Ovary (tissue), 3 donors: ENCODE measurements at regions not wholly inside any gene's neighbourhood (a gene's known extent, or its start where the extent isn't known, plus 50 kb on each side); places are given as distances from the start of the nearest gene placed in this dataset.

ENCODE experiments used
- EP300 ChIP-seq: sonication (generic); formaldehyde crosslinking; IDR thresholded peaks from one replicate; pipeline ENCODE4 v1.6.1; 2017; ENCODE audit warnings: antibody characterized with exemption
- POLR2A ChIP-seq: fragments of 450-650 bp; IDR thresholded peaks from one replicate; pipeline ENCODE4 v1.6.1; 2017; ENCODE audit warnings: antibody characterized with exemption, mild to moderate bottlenecking, moderate library complexity
- TF ChIP-seq, protein P1 (sequence below), 3 donors: fragments of 450-650 bp in 2 of 3; fragments of 200-600 bp in 1 of 3; IDR thresholded peaks; one replicate each; pipeline versions ENCODE4 v1.5.1 to v1.8.0; 2016 to 2022; ENCODE audit warnings: antibody characterized with exemption in 3 of 3, mild to moderate bottlenecking in 1 of 3
- donor health status: DM: no; HTN: no; CAD: no.

GRCh38 chr3:150135287-150135721 lies 164.6 kb upstream of the PFN2 start:
- TF ChIP-seq, protein P1, sequence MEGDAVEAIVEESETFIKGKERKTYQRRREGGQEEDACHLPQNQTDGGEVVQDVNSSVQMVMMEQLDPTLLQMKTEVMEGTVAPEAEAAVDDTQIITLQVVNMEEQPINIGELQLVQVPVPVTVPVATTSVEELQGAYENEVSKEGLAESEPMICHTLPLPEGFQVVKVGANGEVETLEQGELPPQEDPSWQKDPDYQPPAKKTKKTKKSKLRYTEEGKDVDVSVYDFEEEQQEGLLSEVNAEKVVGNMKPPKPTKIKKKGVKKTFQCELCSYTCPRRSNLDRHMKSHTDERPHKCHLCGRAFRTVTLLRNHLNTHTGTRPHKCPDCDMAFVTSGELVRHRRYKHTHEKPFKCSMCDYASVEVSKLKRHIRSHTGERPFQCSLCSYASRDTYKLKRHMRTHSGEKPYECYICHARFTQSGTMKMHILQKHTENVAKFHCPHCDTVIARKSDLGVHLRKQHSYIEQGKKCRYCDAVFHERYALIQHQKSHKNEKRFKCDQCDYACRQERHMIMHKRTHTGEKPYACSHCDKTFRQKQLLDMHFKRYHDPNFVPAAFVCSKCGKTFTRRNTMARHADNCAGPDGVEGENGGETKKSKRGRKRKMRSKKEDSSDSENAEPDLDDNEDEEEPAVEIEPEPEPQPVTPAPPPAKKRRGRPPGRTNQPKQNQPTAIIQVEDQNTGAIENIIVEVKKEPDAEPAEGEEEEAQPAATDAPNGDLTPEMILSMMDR (IDR thresholded peaks at IDR 0.05), result no peak
- TF ChIP-seq POLR2A, result no peak
- TF ChIP-seq EP300, result no peak
